B cell (primary cell): ENCODE measurements at regions not wholly inside any gene's neighbourhood (a gene's known extent, or its start where the extent isn't known, plus 50 kb on each side); places are given as distances from the start of the nearest gene placed in this dataset.

Source experiments
- ATAC-seq: fragments of 200-7000 bp; cut with Tn5 transposase; one replicate; pipeline ENCODE4 v1.10.0; 2021; ENCODE audit warnings: low read depth, mild to moderate bottlenecking, moderate number of reproducible peaks, moderate library complexity
- CTCF ChIA-PET: fragments of 350-600 bp; sonication (Branson Sonifier 250); formaldehyde crosslinking; loops from one replicate; lab custom pipeline; 2021; ENCODE audit warnings: antibody characterized with exemption, inconsistent platforms; lab: Charles Lee
- POLR2A ChIA-PET: fragments of 350-600 bp; sonication (Branson Sonifier 250); formaldehyde crosslinking; loops from one replicate; lab custom pipeline; 2021; ENCODE audit warnings: antibody characterized with exemption; lab: Charles Lee
- DNase-seq: peaks from one replicate; pipeline ENCODE4 v3.0.0; 2013
- H2AFZ ChIP-seq: 2 replicates; pipeline ENCODE4 v1.6.1; 2012; ENCODE audit warnings: mild to moderate bottlenecking, low read depth, low read length; ENCODE audit not compliant: insufficient read depth, poor library complexity, severe bottlenecking
- H3K27ac ChIP-seq, 2 donors: 1 replicate in 1 of 2; 2 replicates in 1 of 2; pipeline ENCODE4 v1.5.1; 2012 to 2013; ENCODE audit warnings: low read length in 2 of 2, mild to moderate bottlenecking in 2 of 2, moderate library complexity in 1 of 2
- H3K27me3 ChIP-seq, 4 experiments: fragments of 200-600 bp in 1 of 4; sonication (generic) in 1 of 4; replicated peaks in 1 of 4; 1 replicate in 2 of 4; 2 replicates in 2 of 4; pipeline versions ENCODE4 v1.6.1 to v1.7.0; 2013 to 2016; ENCODE audit warnings: low read length in 3 of 4, mild to moderate bottlenecking in 2 of 4, mixed read lengths in 1 of 4, moderate library complexity in 1 of 4; ENCODE audit not compliant: insufficient read depth in 4 of 4, control insufficient read depth in 3 of 4; ENCODE audit errors: control extremely low read depth in 1 of 4
- H3K36me3 ChIP-seq, 2 experiments: replicated peaks in 1 of 2; 1 replicate in 1 of 2; 2 replicates in 1 of 2; pipeline versions ENCODE4 v1.6.1 to v1.7.1; 2013; ENCODE audit warnings: low read length in 1 of 2; ENCODE audit not compliant: insufficient read depth in 2 of 2, control insufficient read depth in 1 of 2; ENCODE audit errors: control extremely low read depth in 1 of 2, extremely low read depth in 1 of 2
- H3K4me1 ChIP-seq, 2 donors: fragments of 200-600 bp in 1 of 2; sonication (generic) in 1 of 2; 1 replicate in 1 of 2; 2 replicates in 1 of 2; pipeline versions ENCODE4 v1.5.1 to v1.6.1; 2013 to 2017; ENCODE audit warnings: low read length in 2 of 2; ENCODE audit not compliant: control insufficient read depth in 2 of 2, insufficient read depth in 2 of 2
- H3K4me2 ChIP-seq: replicated peaks from 2 replicates; pipeline ENCODE3; 2012; ENCODE audit warnings: mild to moderate bottlenecking, low read depth, low read length; ENCODE audit not compliant: poor library complexity, severe bottlenecking
- H3K4me3 ChIP-seq, 5 experiments: fragments of 200-600 bp in 1 of 5; sonication (generic) in 1 of 5; 1 replicate in 3 of 5; 2 replicates in 2 of 5; pipeline versions ENCODE4 v1.5.1 to v1.7.0; 2011 to 2016; ENCODE audit warnings: low read length in 4 of 5, mild to moderate bottlenecking in 4 of 5, low read depth in 2 of 5, control low read depth in 1 of 5, moderate library complexity in 1 of 5; ENCODE audit not compliant: insufficient read depth in 1 of 5; ENCODE audit errors: control extremely low read depth in 1 of 5, extremely low read depth in 1 of 5
- H3K79me2 ChIP-seq: fragments of 200-600 bp; sonication (generic); one replicate; pipeline ENCODE4 v1.6.0; 2016; ENCODE audit warnings: low read length; ENCODE audit not compliant: control insufficient read depth, insufficient read depth
- H3K9ac ChIP-seq: fragments of 200-600 bp; sonication (generic); 2 replicates; pipeline ENCODE4 v1.6.1; 2017; ENCODE audit warnings: mild to moderate bottlenecking, low read length, moderate library complexity
- H3K9me3 ChIP-seq, 3 donors: one replicate each; pipeline versions ENCODE4 v1.6.1 to v1.7.1; 2013; ENCODE audit warnings: low read length in 2 of 3; ENCODE audit not compliant: control insufficient read depth in 2 of 3, insufficient read depth in 1 of 3; ENCODE audit errors: control extremely low read depth in 1 of 3
- H4K20me1 ChIP-seq: 2 replicates; pipeline ENCODE4 v1.6.0; 2012; ENCODE audit warnings: mild to moderate bottlenecking, low read length; ENCODE audit not compliant: insufficient read depth, control insufficient read depth, poor library complexity, severe bottlenecking
- H3K27ac Mint-ChIP-seq: one replicate; pipeline ENCODE4 v1.8.0; 2021; ENCODE audit warnings: mixed read lengths
- H3K27me3 Mint-ChIP-seq: one replicate; pipeline ENCODE4 v1.8.0; 2021; ENCODE audit warnings: mixed read lengths
- H3K4me1 Mint-ChIP-seq: one replicate; pipeline ENCODE4 v1.8.0; 2021; ENCODE audit warnings: mixed read lengths
- H3K4me3 Mint-ChIP-seq: one replicate; pipeline ENCODE4 v1.8.0; 2021; ENCODE audit warnings: mixed read lengths
- H3K9me3 Mint-ChIP-seq: one replicate; pipeline ENCODE4 v1.8.0; 2022; ENCODE audit warnings: mixed read lengths; ENCODE audit not compliant: insufficient read depth
- EZH2 ChIP-seq: IDR thresholded peaks from 2 replicates; pipeline ENCODE4 v1.6.1; 2012; ENCODE audit warnings: borderline replicate concordance, low read depth, mild to moderate bottlenecking, moderate library complexity, low read length; ENCODE audit not compliant: insufficient read depth, poor library complexity, severe bottlenecking
- WGBS: methylation state at CpG from one replicate; pipeline ENCODE4 v1.1.5; 2013; ENCODE audit warnings: missing lambda C conversion rate; ENCODE audit not compliant: insufficient coverage; 5-methylcytosine and 5-hydroxymethylcytosine counted together
- intact Hi-C: fragments of 100-400 bp; cut with micrococcal nuclease; formaldehyde crosslinking; loops from one replicate; pipeline ENCODE4 v1.10.0; 2022
- TF ChIP-seq, protein P1 (sequence below): fragments of 200-600 bp; IDR thresholded peaks from one replicate; pipeline ENCODE4 v1.8.0; 2022; ENCODE audit warnings: antibody characterized with exemption, mild to moderate bottlenecking

DNA sequence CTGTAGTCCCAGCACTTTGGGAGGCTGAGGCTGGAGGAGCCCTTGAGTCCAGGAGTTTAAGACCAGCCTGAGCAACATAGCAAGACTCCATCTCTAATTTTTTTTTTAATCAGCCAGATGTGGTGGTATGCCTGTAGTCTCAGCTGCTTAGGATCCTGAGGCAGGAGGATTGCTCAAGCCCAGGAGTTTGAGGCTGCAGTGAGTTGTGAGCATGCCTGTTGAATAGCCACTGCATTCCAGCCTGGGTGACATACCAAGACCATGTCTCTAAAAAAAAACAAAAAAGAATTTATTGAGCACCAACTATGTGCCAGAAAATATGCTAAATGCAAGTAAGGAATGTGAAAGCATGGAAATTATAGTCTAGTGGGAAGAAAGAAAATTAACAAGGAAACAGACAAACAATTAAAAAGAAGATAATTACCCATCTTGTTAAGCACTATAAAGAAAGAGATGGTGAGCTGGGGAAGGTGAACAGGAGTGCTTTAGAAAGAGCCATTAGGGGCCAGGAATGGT is 104.0 kb upstream of the ZNF678 start:
- intact Hi-C loops, result no loop called here
- CTCF ChIA-PET, result no interaction called here

DNA sequence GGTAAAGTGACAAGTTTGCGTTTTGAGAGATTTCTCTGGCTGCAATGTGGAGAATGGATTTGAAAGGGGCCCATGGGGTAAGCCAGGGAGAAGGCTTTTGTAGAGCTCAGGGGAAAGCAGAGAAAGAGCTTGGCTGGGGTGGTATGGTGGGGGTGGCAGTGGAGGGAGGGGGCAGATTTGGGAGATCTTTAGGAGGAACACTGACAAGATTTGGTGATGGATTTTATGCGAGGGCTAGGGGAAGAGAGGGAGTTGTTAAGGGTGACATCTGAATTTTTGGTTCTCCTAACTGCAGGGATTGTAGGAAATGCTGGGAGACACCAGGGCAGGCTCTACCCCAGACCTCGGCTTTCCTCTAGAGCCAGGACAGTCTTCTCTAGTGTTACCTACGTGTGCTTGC is 108.7 kb upstream of the ZNF678 start:
- Mint-ChIP-seq H3K27ac (no peak overlapping the region), H3K27me3 (peaks cover 36% of the 10 kb centered on the region), H3K9me3 (no peaks in the 10 kb centered on the region), H3K4me1 (no peaks in the 10 kb centered on the region), H3K4me3 (no peak overlapping the region)
- Histone ChIP-seq H3K27me3 (peaks cover 0 to 6% (median 0%) of the 10 kb centered on the region in 4 experiments), H3K9ac (no peak overlapping the region), H3K9me3 (no peaks in the 10 kb centered on the region), H3K36me3 (no peaks in the 10 kb centered on the region), H3K4me1 (no peaks in the 10 kb centered on the region), H2AFZ (no peak overlapping the region), H3K79me2 (no peaks in the 10 kb centered on the region), H4K20me1 (no peaks in the 10 kb centered on the region), H3K4me2 (no peak overlapping the region), H3K27ac (no peak overlapping the region), H3K4me3 (no peak overlapping the region)
- no peak for TF ChIP-seq EZH2
- TF ChIP-seq, protein P1, sequence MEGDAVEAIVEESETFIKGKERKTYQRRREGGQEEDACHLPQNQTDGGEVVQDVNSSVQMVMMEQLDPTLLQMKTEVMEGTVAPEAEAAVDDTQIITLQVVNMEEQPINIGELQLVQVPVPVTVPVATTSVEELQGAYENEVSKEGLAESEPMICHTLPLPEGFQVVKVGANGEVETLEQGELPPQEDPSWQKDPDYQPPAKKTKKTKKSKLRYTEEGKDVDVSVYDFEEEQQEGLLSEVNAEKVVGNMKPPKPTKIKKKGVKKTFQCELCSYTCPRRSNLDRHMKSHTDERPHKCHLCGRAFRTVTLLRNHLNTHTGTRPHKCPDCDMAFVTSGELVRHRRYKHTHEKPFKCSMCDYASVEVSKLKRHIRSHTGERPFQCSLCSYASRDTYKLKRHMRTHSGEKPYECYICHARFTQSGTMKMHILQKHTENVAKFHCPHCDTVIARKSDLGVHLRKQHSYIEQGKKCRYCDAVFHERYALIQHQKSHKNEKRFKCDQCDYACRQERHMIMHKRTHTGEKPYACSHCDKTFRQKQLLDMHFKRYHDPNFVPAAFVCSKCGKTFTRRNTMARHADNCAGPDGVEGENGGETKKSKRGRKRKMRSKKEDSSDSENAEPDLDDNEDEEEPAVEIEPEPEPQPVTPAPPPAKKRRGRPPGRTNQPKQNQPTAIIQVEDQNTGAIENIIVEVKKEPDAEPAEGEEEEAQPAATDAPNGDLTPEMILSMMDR, result no peak
- intact Hi-C loops, result no loop called here
- ChIA-PET CTCF (no interaction called here), POLR2A (no interaction called here)
- ATAC-seq (no peak), DNase-seq (no peak)
- 78% methylated on average over 4 of the region's 4 CpGs for WGBS

More for the DNA sequence above, 104.0 kb upstream of the ZNF678 start:
- Mint-ChIP-seq H3K4me1 (no peaks in the 10 kb centered on the region), H3K9me3 (no peaks in the 10 kb centered on the region), H3K27me3 (peaks cover 23% of the 10 kb centered on the region), H3K4me3 (no peak overlapping the region), H3K27ac (no peak overlapping the region)
- Histone ChIP-seq H3K27me3 (no peaks in the 10 kb centered on the region), H3K9me3 (no peaks in the 10 kb centered on the region), H3K9ac (no peak overlapping the region), H3K4me1 (no peaks in the 10 kb centered on the region), H4K20me1 (no peaks in the 10 kb centered on the region), H3K36me3 (no peaks in the 10 kb centered on the region), H2AFZ (no peak overlapping the region), H3K4me3 (no peak overlapping the region), H3K79me2 (no peaks in the 10 kb centered on the region), H3K27ac (no peak overlapping the region), H3K4me2 (no peak overlapping the region)
- ATAC-seq (no peak), DNase-seq (no peak)
- POLR2A ChIA-PET, result no interaction called here
- no peak for TF ChIP-seq EZH2
- TF ChIP-seq, protein P1, result no peak
